Gastrocnemius medialis (tissue), 4 donors: ENCODE measurements at regions not wholly inside any gene's neighbourhood (a gene's known extent, or its start where the extent isn't known, plus 50 kb on each side); places are given as distances from the start of the nearest gene placed in this dataset.

Experiments used
- ATAC-seq, 2 donors: fragments of 150-250 bp; one replicate each; pipeline ENCODE4 v1.9.1; 2016
- DNase-seq, 2 donors: peaks; one replicate each; pipeline ENCODE4 v3.0.0-alpha.2; 2019
- H3K27ac ChIP-seq, 4 donors: fragments of 200-600 bp; sonication (generic); 1 replicate in 1 of 4; 2 replicates in 3 of 4; pipeline ENCODE4 v1.5.1; 2016 to 2018; ENCODE audit warnings: mild to moderate bottlenecking in 2 of 4, moderate library complexity in 1 of 4
- H3K27me3 ChIP-seq, 3 donors: fragments of 200-600 bp; sonication (generic) in 2 of 3; 1 replicate in 1 of 3; 2 replicates in 2 of 3; pipeline versions ENCODE4 v1.5.1 to v1.6.0; 2016 to 2019; ENCODE audit warnings: mild to moderate bottlenecking in 1 of 3, moderate library complexity in 1 of 3
- H3K36me3 ChIP-seq, 2 donors: fragments of 200-600 bp; sonication (generic) in 1 of 2; one replicate each; pipeline ENCODE4 v1.5.1; 2017 to 2018
- H3K4me1 ChIP-seq, 2 donors: fragments of 200-600 bp; sonication (generic) in 1 of 2; one replicate each; pipeline ENCODE4 v1.5.1; 2016 to 2017; ENCODE audit warnings: mild to moderate bottlenecking in 2 of 2
- H3K4me3 ChIP-seq, 4 donors: fragments of 200-600 bp; sonication (generic) in 3 of 4; 1 replicate in 1 of 4; 2 replicates in 3 of 4; pipeline ENCODE4 v1.5.1; 2016 to 2019; ENCODE audit warnings: mild to moderate bottlenecking in 2 of 4
- H3K9me3 ChIP-seq, 3 donors: fragments of 200-600 bp; sonication (generic) in 2 of 3; 1 replicate in 1 of 3; 2 replicates in 2 of 3; pipeline ENCODE4 v1.5.1; 2016 to 2019
- CTCF ChIP-seq, 5 experiments: fragments of 450-650 bp in 3 of 5; fragments of 200-600 bp in 2 of 5; sonication (generic) in 2 of 5; IDR thresholded peaks in 4 of 5; conservative IDR thresholded peaks in 1 of 5; 1 replicate in 4 of 5; 2 replicates in 1 of 5; pipeline ENCODE4 v1.5.1; 2016 to 2019; ENCODE audit warnings: antibody characterized with exemption in 5 of 5, mild to moderate bottlenecking in 3 of 5, moderate library complexity in 3 of 5
- POLR2A ChIP-seq, 2 donors: fragments of 450-650 bp; IDR thresholded peaks; one replicate each; pipeline ENCODE4 v1.6.1; 2017; ENCODE audit warnings: antibody characterized with exemption in 2 of 2, mild to moderate bottlenecking in 2 of 2, moderate library complexity in 2 of 2
- in situ Hi-C, 4 donors: fragments of 200-750 bp; cut with MboI; loops; one replicate each; pipeline versions ENCODE4 v1.15.0 to v1.8.0; 2017; ENCODE audit warnings: low sequenced_read_pairs in 4 of 4
- intact Hi-C: fragments of 100-400 bp; cut with DNase I; formaldehyde crosslinking; loops from one replicate; pipeline ENCODE4 v1.15.1; 2023; ENCODE audit warnings: low total_unique reads

GRCh38 chr2:215884451-215885087 lies 128.8 kb downstream of the MREG start:
- no peak overlapping the region for H3K4me3 ChIP-seq
- DNase-seq (no peak), ATAC-seq (peak; percentile 30 to 66)
- H3K36me3 ChIP-seq = no peaks in the 10 kb centered on the region
- no peaks in the 10 kb centered on the region for H3K27me3 ChIP-seq
- TF ChIP-seq POLR2A (IDR thresholded peaks at IDR 0.05) (no peak), CTCF (IDR thresholded peaks at IDR 0.05 in 4 of 5, conservative IDR thresholded peaks at IDR 0.05 in 1 of 5) (no peak)
- intact Hi-C loops = no loop called here
- no peak overlapping the region for H3K27ac ChIP-seq
- H3K4me1 ChIP-seq = peaks cover 0 to 15% of the 10 kb centered on the region in 2 donors
- in situ Hi-C loops = no loop called here
- no peaks in the 10 kb centered on the region for H3K9me3 ChIP-seq

- Histone ChIP-seq H3K4me1 (peaks cover 0 to 15% of the 10 kb centered on the region in 2 donors), H3K27me3 (no peaks in the 10 kb centered on the region), H3K27ac (no peak overlapping the region), H3K9me3 (no peaks in the 10 kb centered on the region), H3K4me3 (no peak overlapping the region), H3K36me3 (no peaks in the 10 kb centered on the region)
- in situ Hi-C loops (no loop called here), intact Hi-C loops (no loop called here)
- ATAC-seq = no peak
- TF ChIP-seq CTCF (IDR thresholded peaks at IDR 0.05 in 4 of 5, conservative IDR thresholded peaks at IDR 0.05 in 1 of 5) (no peak), POLR2A (IDR thresholded peaks at IDR 0.05) (no peak)
- no peak for DNase-seq
Measured at GRCh38 chr2:215883799-215884198, 129.6 kb downstream of the MREG start.

GRCh38 chr2:215882689-215883088 lies 130.7 kb downstream of the MREG start:
- H3K4me1 ChIP-seq = peaks cover 0 to 15% of the 10 kb centered on the region in 2 donors
- no peak for DNase-seq
- H3K4me3 ChIP-seq = no peak overlapping the region
- ATAC-seq = no peak
- H3K27ac ChIP-seq = no peak overlapping the region
- intact Hi-C loops = no loop called here
- H3K36me3 ChIP-seq = no peaks in the 10 kb centered on the region
- in situ Hi-C loops = no loop called here
- TF ChIP-seq POLR2A (IDR thresholded peaks at IDR 0.05) = no peak
- no peak for TF ChIP-seq CTCF (IDR thresholded peaks at IDR 0.05 in 4 of 5, conservative IDR thresholded peaks at IDR 0.05 in 1 of 5)
- H3K9me3 ChIP-seq = no peaks in the 10 kb centered on the region
- no peaks in the 10 kb centered on the region for H3K27me3 ChIP-seq

DNA sequence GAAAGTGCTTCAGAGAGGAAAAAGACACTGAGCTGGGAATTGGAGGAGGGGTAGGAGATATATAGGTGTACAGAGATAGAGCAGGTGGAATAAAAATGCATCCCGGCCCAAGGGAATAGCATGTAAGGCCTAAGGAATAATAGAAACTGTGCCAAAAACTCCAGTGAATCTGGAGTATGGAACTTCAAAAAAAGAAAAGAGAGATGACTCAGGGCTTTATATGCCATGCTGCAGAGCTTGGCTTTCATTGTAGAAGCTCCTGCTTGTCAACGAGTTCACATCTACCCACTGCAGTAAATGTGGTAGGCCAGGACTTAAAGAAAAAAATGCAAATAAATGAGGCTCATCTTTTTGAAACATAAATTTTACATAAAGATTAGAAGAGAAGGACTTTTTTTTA lies 131.8 kb downstream of the MREG start:
- in situ Hi-C loops (no loop called here), intact Hi-C loops (no loop called here)
- no peak overlapping the region for H3K4me3 ChIP-seq
- no peak overlapping the region for H3K27ac ChIP-seq
- no peaks in the 10 kb centered on the region for H3K9me3 ChIP-seq
- ATAC-seq (no peak), DNase-seq (no peak)
- H3K4me1 ChIP-seq = peaks cover 0 to 15% of the 10 kb centered on the region in 2 donors
- TF ChIP-seq POLR2A (IDR thresholded peaks at IDR 0.05) (no peak), CTCF (IDR thresholded peaks at IDR 0.05 in 4 of 5, conservative IDR thresholded peaks at IDR 0.05 in 1 of 5) (no peak)
- no peaks in the 10 kb centered on the region for H3K36me3 ChIP-seq
- no peaks in the 10 kb centered on the region for H3K27me3 ChIP-seq

DNA sequence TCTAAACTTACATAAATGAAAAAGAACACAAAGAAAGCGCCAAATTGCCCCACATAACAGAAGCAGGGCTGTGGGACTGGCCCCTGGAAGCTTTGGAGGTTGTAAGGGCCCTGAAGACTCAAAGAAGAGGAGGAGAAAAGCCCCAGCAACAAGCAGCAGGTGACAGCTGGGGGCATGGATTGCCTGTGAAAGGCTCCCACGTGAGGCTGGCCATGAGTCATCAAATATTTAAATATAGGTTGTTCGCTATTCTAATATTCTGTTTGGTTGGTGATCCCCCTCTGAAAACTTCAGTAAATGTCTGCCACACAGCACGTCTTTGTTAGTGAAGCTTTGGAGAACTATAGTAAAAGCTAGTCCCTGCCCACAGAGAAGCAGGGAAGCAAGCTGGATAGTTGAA lies 132.4 kb downstream of the MREG start:
- no peak for DNase-seq
- H3K9me3 ChIP-seq = no peaks in the 10 kb centered on the region
- peaks cover 0 to 15% of the 10 kb centered on the region in 2 donors for H3K4me1 ChIP-seq
- no peaks in the 10 kb centered on the region for H3K27me3 ChIP-seq
- intact Hi-C loops (no loop called here), in situ Hi-C loops (no loop called here)
- no peak for TF ChIP-seq CTCF (IDR thresholded peaks at IDR 0.05 in 4 of 5, conservative IDR thresholded peaks at IDR 0.05 in 1 of 5)
- no peak for TF ChIP-seq POLR2A (IDR thresholded peaks at IDR 0.05)
- peak in 1 of 2 donors; percentile 30 for ATAC-seq
- H3K36me3 ChIP-seq = no peaks in the 10 kb centered on the region
- no peak overlapping the region for H3K4me3 ChIP-seq
- no peak overlapping the region for H3K27ac ChIP-seq
